ENCODE measurements at regions not wholly inside any gene's neighbourhood (a gene's known extent, or its start where the extent isn't known, plus 50 kb on each side); places are given as distances from the start of the nearest gene placed in this dataset.

DNA sequence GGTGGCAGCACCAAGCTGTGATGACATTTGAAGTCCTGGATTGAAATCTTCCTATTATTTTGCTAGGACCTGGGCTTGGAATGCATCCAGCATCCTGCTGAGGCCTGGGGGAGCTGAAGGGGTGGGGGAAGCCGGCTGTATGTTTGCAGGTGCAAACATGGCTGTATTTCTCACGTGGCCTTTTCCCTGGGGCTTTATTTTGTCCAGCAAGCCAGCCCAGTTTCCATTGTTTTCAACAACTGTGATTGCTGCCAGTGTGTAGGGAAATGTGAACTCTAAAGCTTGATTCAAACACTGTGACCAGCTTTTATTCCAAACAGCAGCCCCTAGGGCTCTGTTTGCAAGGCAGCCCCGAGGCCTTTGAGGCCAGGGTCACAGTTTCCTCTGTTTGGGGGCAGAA, 683.0 kb downstream of the DHX35 start:
- Mint-ChIP-seq H3K4me3 (no peak overlapping the region), H3K4me1 (peaks cover 2% of the 10 kb centered on the region), H3K27ac (no peak overlapping the region), H3K27me3 (ENCODE audit: low read depth) (peaks cover 6% of the 10 kb centered on the region), H3K36me3 (no peaks in the 10 kb centered on the region), H3K9me3 (no peaks in the 10 kb centered on the region)
- no peak for DNase-seq (ENCODE audit: low spot score in 2 of 2, unreplicated experiment in 2 of 2)
- TF ChIP-seq, protein P1, sequence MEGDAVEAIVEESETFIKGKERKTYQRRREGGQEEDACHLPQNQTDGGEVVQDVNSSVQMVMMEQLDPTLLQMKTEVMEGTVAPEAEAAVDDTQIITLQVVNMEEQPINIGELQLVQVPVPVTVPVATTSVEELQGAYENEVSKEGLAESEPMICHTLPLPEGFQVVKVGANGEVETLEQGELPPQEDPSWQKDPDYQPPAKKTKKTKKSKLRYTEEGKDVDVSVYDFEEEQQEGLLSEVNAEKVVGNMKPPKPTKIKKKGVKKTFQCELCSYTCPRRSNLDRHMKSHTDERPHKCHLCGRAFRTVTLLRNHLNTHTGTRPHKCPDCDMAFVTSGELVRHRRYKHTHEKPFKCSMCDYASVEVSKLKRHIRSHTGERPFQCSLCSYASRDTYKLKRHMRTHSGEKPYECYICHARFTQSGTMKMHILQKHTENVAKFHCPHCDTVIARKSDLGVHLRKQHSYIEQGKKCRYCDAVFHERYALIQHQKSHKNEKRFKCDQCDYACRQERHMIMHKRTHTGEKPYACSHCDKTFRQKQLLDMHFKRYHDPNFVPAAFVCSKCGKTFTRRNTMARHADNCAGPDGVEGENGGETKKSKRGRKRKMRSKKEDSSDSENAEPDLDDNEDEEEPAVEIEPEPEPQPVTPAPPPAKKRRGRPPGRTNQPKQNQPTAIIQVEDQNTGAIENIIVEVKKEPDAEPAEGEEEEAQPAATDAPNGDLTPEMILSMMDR (IDR thresholded peaks at IDR 0.05; ENCODE audit: unreplicated experiment), result no peak

DNA sequence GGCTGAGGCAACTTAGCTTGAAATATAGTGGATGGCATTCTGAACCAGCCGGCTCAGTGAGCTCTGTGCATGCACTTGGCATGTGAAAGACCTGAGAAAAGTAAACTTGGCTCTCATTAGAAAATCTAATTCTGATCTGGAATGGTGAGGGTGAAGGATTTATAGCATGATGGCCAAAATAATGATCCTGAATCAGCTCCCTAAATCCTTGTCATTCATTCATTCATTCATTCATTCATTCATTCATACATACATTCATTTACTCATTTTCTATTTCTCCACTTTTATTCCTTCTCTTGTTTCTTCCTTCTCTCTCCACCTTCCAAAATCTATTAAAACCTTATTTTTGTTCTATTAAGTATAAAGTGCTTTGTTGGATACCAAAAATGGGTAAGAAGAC, 681.1 kb downstream of the DHX35 start:
- Mint-ChIP-seq H3K36me3 (no peaks in the 10 kb centered on the region), H3K4me1 (peaks cover 9% of the 10 kb centered on the region), H3K4me3 (no peak overlapping the region), H3K27me3 (ENCODE audit: low read depth) (peaks cover 7% of the 10 kb centered on the region), H3K27ac (no peak overlapping the region), H3K9me3 (no peaks in the 10 kb centered on the region)
- DNase-seq (ENCODE audit: low spot score in 2 of 2, unreplicated experiment in 2 of 2), result no peak
- TF ChIP-seq, protein P1 (IDR thresholded peaks at IDR 0.05; ENCODE audit: unreplicated experiment), result no peak

DNA sequence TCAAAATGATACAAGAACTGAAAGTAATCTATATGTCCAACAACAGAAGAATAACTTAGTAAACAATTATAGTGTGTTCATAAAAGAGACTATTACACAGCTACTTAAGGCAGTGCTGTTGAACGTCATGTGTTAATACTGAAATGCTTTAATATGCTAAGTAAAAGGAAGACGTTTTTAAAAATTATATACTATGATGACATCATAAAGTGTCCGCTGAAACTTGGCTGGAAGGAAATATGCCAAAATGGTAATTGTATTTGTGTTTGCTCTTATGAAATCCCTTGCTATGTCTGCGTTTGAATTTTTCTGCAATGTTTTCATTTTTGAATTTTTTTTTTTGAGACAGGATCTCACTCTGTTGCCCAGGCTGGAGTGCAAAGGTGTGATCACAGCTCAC, 679.3 kb downstream of the DHX35 start:
- peaks cover 9% of the 10 kb centered on the region for H3K4me1 Mint-ChIP-seq
- TF ChIP-seq, protein P1 (IDR thresholded peaks at IDR 0.05; ENCODE audit: unreplicated experiment), result no peak
- no peaks in the 10 kb centered on the region for H3K36me3 Mint-ChIP-seq
- no peak overlapping the region for H3K27ac Mint-ChIP-seq
- no peaks in the 10 kb centered on the region for H3K9me3 Mint-ChIP-seq
- H3K4me3 Mint-ChIP-seq, result no peak overlapping the region
- peaks cover 10% of the 10 kb centered on the region for H3K27me3 Mint-ChIP-seq (ENCODE audit: low read depth)
- no peak for DNase-seq (ENCODE audit: low spot score in 2 of 2, unreplicated experiment in 2 of 2)

DNA sequence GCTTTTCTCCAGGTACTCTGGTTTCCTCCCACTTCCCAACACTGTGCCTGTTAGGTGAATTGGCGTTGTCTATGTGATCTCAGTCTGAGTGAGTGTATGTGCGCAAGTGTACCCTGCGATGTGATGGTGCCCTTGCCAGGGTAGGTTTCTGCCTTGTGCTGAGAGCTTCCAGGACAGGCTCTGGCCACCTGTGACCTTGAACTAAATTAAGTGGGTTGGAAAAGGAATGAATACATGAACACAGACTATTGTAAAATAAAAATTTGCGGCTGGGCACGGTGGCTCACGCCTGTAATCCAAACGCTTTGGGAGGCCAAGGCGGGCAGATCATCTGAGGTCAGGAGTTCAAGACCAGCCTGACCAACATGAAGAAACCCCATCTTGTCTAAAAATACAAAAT, 678.0 kb downstream of the DHX35 start:
- TF ChIP-seq, protein P1 (IDR thresholded peaks at IDR 0.05; ENCODE audit: unreplicated experiment), result no peak
- Mint-ChIP-seq H3K4me1 (peaks cover 9% of the 10 kb centered on the region), H3K27me3 (ENCODE audit: low read depth) (peaks cover 9% of the 10 kb centered on the region), H3K27ac (no peak overlapping the region), H3K4me3 (no peak overlapping the region), H3K9me3 (no peaks in the 10 kb centered on the region), H3K36me3 (no peaks in the 10 kb centered on the region)
- DNase-seq (ENCODE audit: low spot score in 2 of 2, unreplicated experiment in 2 of 2), result no peak

DNA sequence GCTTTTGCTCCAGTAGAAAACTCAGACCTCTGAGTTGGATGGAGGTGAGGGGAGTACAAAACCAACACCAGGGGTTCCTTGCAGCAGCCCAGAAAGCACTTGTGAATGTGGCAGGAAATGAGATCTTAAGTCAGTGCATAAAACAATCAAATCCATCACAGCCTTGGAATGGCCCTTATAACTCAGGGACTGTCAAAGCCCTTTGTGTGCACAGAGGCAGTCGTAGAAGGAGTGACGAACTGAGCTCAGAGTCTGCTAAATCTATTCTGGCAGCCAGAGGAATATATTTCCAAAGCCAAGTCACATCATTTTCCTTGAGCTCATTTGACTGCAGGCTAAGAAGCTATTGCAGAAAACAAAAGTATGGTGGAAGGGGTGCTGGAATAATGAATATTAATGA, 676.6 kb downstream of the DHX35 start:
- no peak for DNase-seq (ENCODE audit: low spot score in 2 of 2, unreplicated experiment in 2 of 2)
- H3K4me1 Mint-ChIP-seq, result peaks cover 7% of the 10 kb centered on the region
- no peaks in the 10 kb centered on the region for H3K9me3 Mint-ChIP-seq
- no peak overlapping the region for H3K27ac Mint-ChIP-seq
- TF ChIP-seq, protein P1 (IDR thresholded peaks at IDR 0.05; ENCODE audit: unreplicated experiment), result no peak
- no peak overlapping the region for H3K4me3 Mint-ChIP-seq
- peaks cover 9% of the 10 kb centered on the region for H3K27me3 Mint-ChIP-seq (ENCODE audit: low read depth)
- H3K36me3 Mint-ChIP-seq, result no peaks in the 10 kb centered on the region

DNA sequence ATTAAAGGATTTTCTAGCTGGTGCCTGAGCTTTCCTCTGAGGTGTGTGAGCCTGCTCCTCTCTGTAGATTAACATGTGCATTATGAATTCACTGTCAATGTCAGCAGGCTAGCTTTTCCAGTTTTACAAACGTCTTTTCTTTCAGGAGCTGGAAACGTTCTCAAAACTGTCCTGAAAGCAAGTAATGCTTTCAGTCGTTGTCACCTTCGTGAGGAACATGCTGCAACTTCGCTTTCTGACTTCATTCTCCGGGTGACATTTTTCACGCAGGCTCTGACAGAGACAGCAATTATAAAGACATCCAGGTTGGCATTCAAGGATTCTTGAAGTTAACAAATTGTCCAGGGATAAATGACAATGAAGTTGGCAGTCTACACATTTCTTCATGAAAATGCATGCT, 671.5 kb downstream of the DHX35 start:
- no peak for DNase-seq (ENCODE audit: low spot score in 2 of 2, unreplicated experiment in 2 of 2)
- Mint-ChIP-seq H3K4me1 (peaks cover 5% of the 10 kb centered on the region), H3K36me3 (no peaks in the 10 kb centered on the region), H3K9me3 (no peaks in the 10 kb centered on the region), H3K4me3 (no peak overlapping the region), H3K27me3 (ENCODE audit: low read depth) (peaks cover 3% of the 10 kb centered on the region), H3K27ac (no peak overlapping the region)
- TF ChIP-seq, protein P1 (IDR thresholded peaks at IDR 0.05; ENCODE audit: unreplicated experiment), result no peak

All from mesothelial cell of epicardium (in vitro differentiated cells).